H1 (cell line): ENCODE measurements at regions not wholly inside any gene's neighbourhood (a gene's known extent, or its start where the extent isn't known, plus 50 kb on each side); places are given as distances from the start of the nearest gene placed in this dataset.

Experiments
- CTCF ChIA-PET: fragments of 300-600 bp; sonication (Branson Sonifier 250); formaldehyde crosslinking; loops from one replicate; lab custom pipeline; 2021; ENCODE audit not compliant: partially characterized antibody; lab: Charles Lee
- POLR2A ChIA-PET: fragments of 300-600 bp; sonication (Branson Sonifier 250); formaldehyde crosslinking; loops from one replicate; lab custom pipeline; 2021; ENCODE audit warnings: inconsistent platforms; ENCODE audit not compliant: partially characterized antibody; lab: Charles Lee
- DNase-seq, 2 experiments: peaks; one replicate each; pipeline versions ENCODE4 v3.0.0 to v3.0.0-alpha.2; 2010 to 2022; ENCODE audit warnings: low spot score in 2 of 2, low read depth in 1 of 2, mixed read lengths in 1 of 2
- FAIRE-seq: peaks from 2 replicates; lab custom pipeline; 2011; peaks lifted over from hg19 to GRCh38; lab: Jason Lieb, UNC
- H2AFZ ChIP-seq: 2 replicates; pipeline ENCODE4 v1.8.1; 2012; ENCODE audit warnings: low read length, inconsistent platforms
- H2AK5ac ChIP-seq: 2 replicates; pipeline ENCODE4 v1.6.1; 2013; ENCODE audit warnings: low read depth, low read length
- H2BK120ac ChIP-seq: replicated peaks from 2 replicates; pipeline ENCODE3; 2013; ENCODE audit warnings: low read depth, low read length, inconsistent platforms
- H2BK12ac ChIP-seq: 2 replicates; pipeline ENCODE4 v1.6.1; 2013; ENCODE audit warnings: low read depth, low read length
- H2BK15ac ChIP-seq: 2 replicates; pipeline ENCODE4 v1.6.1; 2013; ENCODE audit warnings: low read length
- H2BK20ac ChIP-seq: 2 replicates; pipeline ENCODE4 v1.6.1; 2013; ENCODE audit warnings: low read length
- H2BK5ac ChIP-seq: 2 replicates; pipeline ENCODE4 v1.6.1; 2013; ENCODE audit warnings: low read depth, low read length
- H3K14ac ChIP-seq: 2 replicates; pipeline ENCODE4 v1.6.1; 2013; ENCODE audit warnings: inconsistent platforms; ENCODE audit not compliant: insufficient read length
- H3K18ac ChIP-seq: 2 replicates; pipeline ENCODE4 v1.6.1; 2013; ENCODE audit warnings: low read length; ENCODE audit errors: extremely low read depth
- H3K23ac ChIP-seq: 2 replicates; pipeline ENCODE4 v1.6.1; 2013; ENCODE audit warnings: inconsistent platforms; ENCODE audit not compliant: insufficient read length
- H3K23me2 ChIP-seq: 2 replicates; pipeline ENCODE4 v1.6.1; 2013; ENCODE audit warnings: low read depth, low read length
- H3K27ac ChIP-seq: 2 replicates; pipeline ENCODE4 v1.6.1; 2011; ENCODE audit warnings: low read depth, low read length, inconsistent platforms
- H3K27me3 ChIP-seq, 4 experiments: replicated peaks in 1 of 4; 1 replicate in 1 of 4; 2 replicates in 3 of 4; pipeline versions ENCODE4 v1.6.1 to v1.8.1; 2011 to 2013; ENCODE audit warnings: low read length in 3 of 4, mild to moderate bottlenecking in 3 of 4, inconsistent platforms in 2 of 4, mixed read lengths in 2 of 4, moderate library complexity in 1 of 4; ENCODE audit not compliant: control insufficient read depth in 3 of 4, insufficient read depth in 3 of 4; ENCODE audit errors: extremely low read depth in 1 of 4
- H3K36me3 ChIP-seq, 4 experiments: 2 replicates each; pipeline versions ENCODE4 v1.6.1 to v1.8.1; 2011 to 2013; ENCODE audit warnings: mild to moderate bottlenecking in 4 of 4, low read length in 3 of 4, moderate library complexity in 2 of 4, control low read depth in 1 of 4, inconsistent platforms in 1 of 4; ENCODE audit not compliant: insufficient read depth in 4 of 4, control insufficient read depth in 2 of 4
- H3K4ac ChIP-seq: replicated peaks from 2 replicates; pipeline ENCODE3; 2013; ENCODE audit warnings: low read length, low read depth, mixed read lengths, inconsistent platforms; ENCODE audit not compliant: insufficient read length
- H3K4me1 ChIP-seq, 4 experiments: replicated peaks in 1 of 4; 1 replicate in 1 of 4; 2 replicates in 3 of 4; pipeline versions ENCODE4 v1.6.1 to v1.8.1; 2011 to 2013; ENCODE audit warnings: low read length in 3 of 4, inconsistent platforms in 2 of 4, mixed read lengths in 1 of 4; ENCODE audit not compliant: insufficient read depth in 4 of 4, control insufficient read depth in 3 of 4
- H3K4me2 ChIP-seq, 2 experiments: 2 replicates each; pipeline versions ENCODE4 v1.6.1 to v1.8.1; 2011 to 2013; ENCODE audit warnings: low read depth in 2 of 2, low read length in 2 of 2, control low read depth in 1 of 2, inconsistent platforms in 1 of 2, mild to moderate bottlenecking in 1 of 2; ENCODE audit not compliant: insufficient read depth in 1 of 2
- H3K4me3 ChIP-seq, 4 experiments: fragments of 200-600, 300-600 bp in 1 of 4; sonication (generic), shearing (Covaris generic), sonication (Bioruptor Twin) in 1 of 4; 2 replicates each; pipeline versions ENCODE4 v1.5.1 to v1.8.1; 2011 to 2016; ENCODE audit warnings: low read length in 4 of 4, low read depth in 3 of 4, control low read depth in 2 of 4, inconsistent platforms in 2 of 4, mild to moderate bottlenecking in 2 of 4, mixed read lengths in 1 of 4, moderate library complexity in 1 of 4; ENCODE audit not compliant: insufficient read depth in 2 of 4; ENCODE audit errors: extremely low read depth in 1 of 4
- H3K56ac ChIP-seq: replicated peaks from 2 replicates; pipeline ENCODE3; 2013; ENCODE audit warnings: low read depth, mild to moderate bottlenecking, mixed read lengths, low read length, inconsistent platforms; ENCODE audit not compliant: insufficient read length
- H3K79me1 ChIP-seq: 2 replicates; pipeline ENCODE4 v1.6.1; 2013; ENCODE audit warnings: low read depth, low read length, control low read depth
- H3K79me2 ChIP-seq, 2 experiments: 2 replicates each; pipeline versions ENCODE4 v1.6.1 to v1.8.1; 2012 to 2013; ENCODE audit warnings: low read length in 2 of 2, mild to moderate bottlenecking in 2 of 2, inconsistent platforms in 1 of 2; ENCODE audit not compliant: insufficient read depth in 2 of 2, control insufficient read depth in 1 of 2
- H3K9ac ChIP-seq, 4 experiments: replicated peaks in 1 of 4; 1 replicate in 1 of 4; 2 replicates in 3 of 4; pipeline versions ENCODE4 v1.6.1 to v1.8.1; 2011 to 2013; ENCODE audit warnings: low read depth in 3 of 4, low read length in 3 of 4, control low read depth in 2 of 4, mild to moderate bottlenecking in 2 of 4, moderate library complexity in 2 of 4, inconsistent platforms in 1 of 4; ENCODE audit errors: extremely low read depth in 1 of 4
- H3K9me3 ChIP-seq, 2 experiments: 2 replicates each; pipeline versions ENCODE4 v1.6.1 to v1.8.1; 2012 to 2013; ENCODE audit warnings: mild to moderate bottlenecking in 2 of 2, moderate library complexity in 2 of 2, control low read depth in 1 of 2, inconsistent platforms in 1 of 2, low read depth in 1 of 2, low read length in 1 of 2, mixed read lengths in 1 of 2; ENCODE audit not compliant: insufficient read depth in 2 of 2
- H4K20me1 ChIP-seq, 2 experiments: replicated peaks in 1 of 2; 2 replicates each; pipeline versions ENCODE3 to v1.8.1; 2011 to 2013; ENCODE audit warnings: inconsistent platforms in 2 of 2, low read length in 2 of 2, mild to moderate bottlenecking in 1 of 2; ENCODE audit not compliant: insufficient read depth in 2 of 2, control insufficient read depth in 1 of 2
- H4K5ac ChIP-seq: 2 replicates; pipeline ENCODE4 v1.6.1; 2013; ENCODE audit warnings: low read length, low read depth, mixed read lengths, inconsistent platforms; ENCODE audit not compliant: insufficient read length
- H4K8ac ChIP-seq: 2 replicates; pipeline ENCODE4 v1.8.0; 2013; ENCODE audit warnings: mild to moderate bottlenecking, moderate library complexity, low read length, inconsistent platforms; ENCODE audit not compliant: insufficient read depth; ENCODE audit errors: extremely low read depth
- H4K91ac ChIP-seq: replicated peaks from 2 replicates; pipeline ENCODE3; 2013; ENCODE audit warnings: low read length, mixed read lengths, inconsistent platforms; ENCODE audit not compliant: insufficient read length
- CBX8 ChIP-seq: fragments of 300-800, 300-1000 bp; sonication (generic); IDR thresholded peaks from 2 replicates; pipeline ENCODE4 v1.7.1; 2016; ENCODE audit warnings: low read depth, low read length, borderline replicate concordance
- CTBP2 ChIP-seq: IDR thresholded peaks from 2 replicates; pipeline ENCODE4 v1.7.0; 2011; ENCODE audit warnings: borderline replicate concordance, mild to moderate bottlenecking, moderate library complexity, mixed read lengths, low read length; ENCODE audit not compliant: insufficient read depth, insufficient read length
- HDAC6 ChIP-seq: IDR thresholded peaks from one replicate; pipeline ENCODE4 v1.7.1; 2012; ENCODE audit warnings: low read depth, mild to moderate bottlenecking, inconsistent platforms, low read length, moderate library complexity
- JUN ChIP-seq: IDR thresholded peaks from 2 replicates; pipeline ENCODE4 v1.6.1; 2011; ENCODE audit warnings: low read depth, mild to moderate bottlenecking, improper control_type of control experiment, low read length
- JUND ChIP-seq: IDR thresholded peaks from 2 replicates; pipeline ENCODE4 v1.6.1; 2011; ENCODE audit warnings: mild to moderate bottlenecking, improper control_type of control experiment, low read length
- MAFK ChIP-seq: IDR thresholded peaks from 2 replicates; pipeline ENCODE4 v1.6.1; 2012; ENCODE audit warnings: low read depth, mild to moderate bottlenecking, improper control_type of control experiment, low read length
- RBBP5 ChIP-seq: IDR thresholded peaks from 2 replicates; pipeline ENCODE4 v1.7.1; 2012; ENCODE audit warnings: low read depth, mild to moderate bottlenecking, inconsistent platforms, low read length, moderate library complexity, borderline replicate concordance
- RNF2 ChIP-seq: fragments of 200-900, 300-1000 bp; sonication (generic); IDR thresholded peaks from 2 replicates; pipeline ENCODE4 v1.7.1; 2016; ENCODE audit warnings: borderline replicate concordance, low read depth, mild to moderate bottlenecking, antibody characterized with exemption, low read length; ENCODE audit not compliant: poor library complexity, severe bottlenecking; ENCODE audit errors: missing control alignments
- SIN3A ChIP-seq, 2 experiments: IDR thresholded peaks in 1 of 2; conservative IDR thresholded peaks in 1 of 2; 2 replicates each; pipeline ENCODE4 v1.6.1; 2011 to 2012; ENCODE audit warnings: low read length in 2 of 2, improper control_type of control experiment in 1 of 2, low read depth in 1 of 2, mild to moderate bottlenecking in 1 of 2
- SP1 ChIP-seq: IDR thresholded peaks from 2 replicates; pipeline ENCODE4 v1.6.1; 2011; ENCODE audit warnings: low read depth, low read length
- TCF12 ChIP-seq: IDR thresholded peaks from 2 replicates; pipeline ENCODE4 v1.6.1; 2011; ENCODE audit warnings: low read depth, mild to moderate bottlenecking, low read length
- TEAD4 ChIP-seq: IDR thresholded peaks from 2 replicates; pipeline ENCODE4 v1.6.1; 2012; ENCODE audit warnings: low read depth, low read length, inconsistent platforms, mixed read lengths
- YY1 ChIP-seq: IDR thresholded peaks from 2 replicates; pipeline ENCODE4 v1.6.1; 2011; ENCODE audit warnings: low read depth, mild to moderate bottlenecking, low read length
- WGBS, 2 experiments: shearing (Covaris generic) in 1 of 2; methylation state at CpG; one replicate each; pipeline versions ENCODE4 v1.1.6 to v1.1.7; 2013 to 2015; ENCODE audit warnings: low lambda C conversion rate in 2 of 2, mixed read lengths in 2 of 2, inconsistent platforms in 1 of 2, low coverage in 1 of 2, missing lambda C conversion rate in 1 of 2; ENCODE audit not compliant: insufficient replicate concordance in 2 of 2, insufficient coverage in 1 of 2, insufficient read length in 1 of 2; ENCODE audit errors: extremely low coverage in 1 of 2, missing lambda C conversion rate in 1 of 2; 5-methylcytosine and 5-hydroxymethylcytosine counted together

DNA sequence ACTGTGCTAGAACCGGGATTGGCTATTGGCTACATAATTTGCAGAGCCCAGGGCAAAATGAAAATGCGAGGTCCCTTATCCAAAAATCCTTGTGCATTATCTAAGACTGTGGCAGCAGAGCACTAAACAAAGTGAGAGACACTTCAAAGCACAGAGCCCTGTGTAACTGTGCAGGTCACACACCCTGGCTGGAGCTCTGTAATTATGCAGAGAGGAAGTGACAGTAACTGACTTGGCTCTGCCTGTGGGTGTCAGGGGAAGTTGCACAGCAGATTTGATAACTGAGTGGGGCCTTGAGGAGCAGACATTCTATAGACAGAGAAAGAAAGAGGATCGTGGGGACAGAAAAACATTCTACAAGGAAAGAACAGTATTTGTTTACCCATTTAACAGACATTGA, 173.5 kb upstream of the FMR1 start:
- no peak overlapping the region for H3K9ac ChIP-seq
- no peaks in the 10 kb centered on the region for H3K23me2 ChIP-seq
- H2BK12ac ChIP-seq: no peak overlapping the region
- no peak overlapping the region for H3K4ac ChIP-seq
- H3K9me3 ChIP-seq: no peaks in the 10 kb centered on the region
- no peaks in the 10 kb centered on the region for H4K20me1 ChIP-seq
- H2BK20ac ChIP-seq: no peak overlapping the region
- no peaks in the 10 kb centered on the region for H3K36me3 ChIP-seq
- no peak overlapping the region for H3K56ac ChIP-seq
- H4K5ac ChIP-seq: no peak overlapping the region
- H3K79me2 ChIP-seq: no peaks in the 10 kb centered on the region
- POLR2A ChIA-PET: no interaction called here
- CTCF ChIA-PET: no interaction called here
- FAIRE-seq: no peak
- no peak for TF ChIP-seq YY1
- no peak for TF ChIP-seq JUND
- no peak for TF ChIP-seq TEAD4
- no peak for TF ChIP-seq HDAC6
- no peak for TF ChIP-seq TCF12
- no peak for TF ChIP-seq SIN3A (conservative IDR thresholded peaks at IDR 0.05 in 1 of 2, IDR thresholded peaks at IDR 0.05 in 1 of 2; ENCODE audit: low read depth in 1 of 2, low read length in 2 of 2)
- TF ChIP-seq RBBP5: no peak
- no peak for TF ChIP-seq CBX8
- no peak for TF ChIP-seq CTBP2
- TF ChIP-seq SP1: no peak
- no peak for TF ChIP-seq MAFK
- TF ChIP-seq JUN: no peak
- no peak for TF ChIP-seq RNF2
- TF ChIP-seq, all 59 proteins: peak for 0
- no peak overlapping the region for H2AFZ ChIP-seq
- H2AK5ac ChIP-seq: no peak overlapping the region
- H3K18ac ChIP-seq: no peak overlapping the region
- H4K8ac ChIP-seq: no peak overlapping the region
- no peak overlapping the region for H3K4me3 ChIP-seq
- H3K27ac ChIP-seq: no peak overlapping the region
- H2BK15ac ChIP-seq: no peak overlapping the region
- no peak for DNase-seq
- no peak overlapping the region for H2BK5ac ChIP-seq
- H3K23ac ChIP-seq: no peak overlapping the region
- H4K91ac ChIP-seq: no peak overlapping the region
- no peak overlapping the region for H3K14ac ChIP-seq
- WGBS, 2 experiments: 95% methylated on average over 2 of the region's 3 CpGs; no CpG with 5 or more reads in 1 of the 2 experiments
- no peaks in the 10 kb centered on the region for H3K27me3 ChIP-seq
- no peak overlapping the region for H3K4me2 ChIP-seq
- H3K4me1 ChIP-seq: no peaks in the 10 kb centered on the region; a peak in 1 of 7 replicates
- H2BK120ac ChIP-seq: no peak overlapping the region
- no peaks in the 10 kb centered on the region for H3K79me1 ChIP-seq
